ENCODE measurements at regions not wholly inside any gene's neighbourhood (a gene's known extent, or its start where the extent isn't known, plus 50 kb on each side); places are given as distances from the start of the nearest gene placed in this dataset.
"Not testable (repeated sequence)": the region's sequence is repeated elsewhere in the genome, so short reads cannot be mapped to it uniquely, and the experiment has no call there.

DNA sequence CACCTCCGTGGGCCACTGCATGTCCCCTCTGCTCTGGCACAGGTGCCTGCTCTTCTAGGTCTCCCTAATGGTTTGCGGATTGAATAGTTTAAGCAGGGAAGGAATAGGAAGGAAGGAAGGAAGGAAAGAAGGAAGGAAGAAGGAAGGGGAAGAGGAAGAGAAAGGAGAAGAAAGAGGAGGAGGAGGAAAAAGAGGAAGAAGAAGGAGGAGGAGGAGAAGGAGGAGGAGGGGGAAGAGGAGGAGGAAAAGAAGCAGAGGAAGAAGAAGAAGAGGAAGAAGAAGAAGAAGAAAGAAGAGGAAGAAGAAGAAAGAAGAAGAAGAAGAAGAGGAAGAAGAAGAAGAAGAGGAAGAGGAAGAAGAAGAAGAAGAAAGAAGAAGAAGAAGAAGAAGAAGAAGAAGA, 376.8 kb upstream of the PODXL start:
- not testable (repeated sequence) for DNase-seq

DNA sequence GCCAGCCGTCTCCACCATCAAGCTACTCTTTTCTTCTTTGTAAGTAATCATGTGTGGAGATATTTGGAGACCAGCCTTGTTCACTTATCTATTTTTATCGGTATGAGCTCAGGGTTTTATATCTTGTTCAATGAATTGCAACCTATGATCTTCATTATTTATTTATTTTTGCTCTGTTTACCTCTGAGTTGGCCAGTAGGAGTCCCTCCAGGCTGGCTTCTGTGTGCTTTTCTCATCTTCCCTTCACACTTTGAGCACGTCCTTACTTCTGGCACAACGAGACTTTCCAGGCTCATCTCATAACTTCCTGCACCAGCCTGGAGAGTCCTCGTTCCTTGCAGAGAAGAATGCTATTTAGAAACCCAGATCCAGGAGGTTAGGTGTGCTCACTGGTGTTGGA, 375.8 kb upstream of the PODXL start:
- DNase-seq, result no peak

DNA sequence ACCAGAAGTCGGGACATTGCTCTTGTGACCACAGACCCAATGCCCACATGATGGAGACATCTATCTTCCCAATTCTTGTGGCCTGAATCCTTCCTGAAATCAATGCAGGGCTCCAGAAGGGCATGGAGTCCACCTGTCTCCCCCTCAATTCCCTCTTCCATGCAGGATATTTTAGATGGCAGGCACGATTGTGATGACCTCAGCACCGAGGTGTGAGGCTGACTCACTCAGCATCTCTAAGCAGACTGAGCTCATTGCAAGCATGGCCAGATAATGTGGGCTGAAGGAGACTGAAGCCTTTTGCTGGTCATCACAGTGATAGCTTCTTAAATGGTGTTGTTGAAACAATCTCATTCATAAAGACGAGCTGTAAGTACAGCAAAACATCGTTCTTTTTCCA, 374.9 kb upstream of the PODXL start:
- DNase-seq, result no peak

DNA sequence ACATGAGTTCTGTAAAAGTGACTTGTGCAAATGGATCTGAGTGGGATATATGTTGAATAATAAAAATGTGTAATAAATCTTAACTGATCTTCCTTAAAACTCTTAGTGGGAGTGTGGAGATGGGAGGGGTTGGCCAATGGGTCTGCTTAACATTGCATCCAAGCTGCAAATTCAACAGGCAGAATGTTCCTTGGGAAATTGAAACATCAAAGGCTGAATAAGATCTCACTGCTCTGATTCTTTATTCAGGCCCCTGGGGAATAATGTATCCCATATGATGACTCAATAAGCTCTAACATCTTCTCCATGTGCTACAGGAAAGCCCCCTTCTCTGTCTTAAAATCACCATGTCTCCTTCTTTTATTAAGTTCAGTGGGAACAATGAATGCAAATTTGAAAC, 373.2 kb upstream of the PODXL start:
- no peak for DNase-seq

DNA sequence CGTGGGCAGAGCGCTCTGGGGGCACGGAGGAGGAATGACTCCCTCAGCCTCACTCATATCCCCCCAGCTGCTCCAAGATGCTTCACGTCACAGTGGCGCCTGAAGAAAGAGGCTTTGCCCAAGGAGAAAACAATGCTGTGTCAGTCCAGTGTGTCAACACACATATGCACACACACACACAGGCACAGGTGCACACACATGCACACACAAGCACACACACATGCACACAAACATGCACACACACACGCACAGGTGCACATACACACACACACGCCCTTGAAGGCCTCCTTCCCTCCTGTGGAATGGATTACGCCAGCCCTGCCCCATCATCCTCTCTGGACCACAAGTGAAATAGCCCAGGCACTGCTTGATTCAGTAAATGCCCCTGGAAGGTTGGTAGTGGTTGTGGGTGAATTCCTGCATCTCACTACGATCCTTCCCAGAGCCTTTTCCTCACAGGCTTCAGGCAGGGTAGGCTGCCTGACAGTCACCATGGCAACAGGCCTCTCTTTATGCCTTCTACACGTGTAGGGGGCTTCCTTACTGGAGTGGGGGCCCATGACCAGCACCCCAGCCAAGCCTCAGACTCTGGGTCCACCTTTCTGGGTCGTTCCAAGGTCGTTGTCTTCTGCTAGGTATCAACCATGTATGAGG, 371.5 kb upstream of the PODXL start:
- DNase-seq, result no peak

DNA sequence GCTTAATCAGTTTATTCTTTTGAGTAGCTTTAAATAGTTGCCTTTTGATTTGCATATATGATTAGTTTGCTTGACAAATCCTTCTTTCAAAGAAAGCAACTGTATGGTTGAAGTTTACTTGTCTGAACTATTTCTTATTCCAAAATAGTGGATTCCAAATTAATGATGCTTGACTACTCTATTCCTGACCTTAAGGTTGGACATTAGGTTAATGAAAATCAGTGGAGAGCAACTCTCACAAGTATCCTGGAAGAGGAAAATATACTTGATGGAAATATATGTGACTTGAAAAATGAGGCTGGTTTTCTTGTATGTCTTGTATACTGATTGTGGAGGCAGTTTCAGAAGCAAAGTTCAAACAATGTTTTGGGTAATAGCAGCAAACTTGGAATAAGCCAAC, 369.2 kb upstream of the PODXL start:
- DNase-seq, result no peak

DNA sequence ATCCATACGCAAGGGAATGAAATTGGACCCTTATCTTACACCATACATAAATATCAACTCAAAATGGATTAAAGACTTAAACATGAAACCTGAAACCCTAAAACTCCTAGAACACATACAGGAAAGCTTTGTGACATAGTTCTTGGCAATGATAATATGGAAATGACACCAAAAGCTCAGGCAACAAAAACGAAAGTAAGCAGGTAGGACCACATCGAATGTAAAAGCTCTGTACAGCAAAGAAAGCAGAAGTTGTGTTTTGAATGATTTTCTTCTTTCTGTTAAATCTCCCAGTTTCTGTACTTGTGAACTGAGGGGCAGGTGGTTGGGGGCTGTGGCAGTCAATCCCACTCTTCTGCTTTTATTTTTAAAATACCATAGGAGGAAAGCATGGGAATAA, 368.4 kb upstream of the PODXL start:
- no peak for DNase-seq

DNA sequence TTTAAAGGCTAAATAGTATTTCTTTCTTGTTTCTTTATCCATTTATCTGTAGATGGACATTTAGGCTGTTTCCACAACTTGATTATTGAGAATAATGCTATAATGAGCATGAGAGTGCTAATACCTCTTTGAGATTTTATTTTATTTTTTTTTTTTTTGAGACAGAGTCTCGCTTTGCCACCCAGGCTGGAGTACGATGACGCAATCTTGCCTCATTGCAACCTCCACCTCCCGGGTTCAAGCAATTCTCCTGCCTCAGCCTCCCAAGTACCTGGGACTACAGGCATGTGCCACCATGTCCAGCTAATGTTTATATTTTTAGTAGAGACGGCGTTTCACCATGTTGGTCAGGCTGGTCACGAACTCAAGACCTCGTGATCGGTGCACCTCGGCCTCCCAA, 366.5 kb upstream of the PODXL start:
- not testable (repeated sequence) for DNase-seq

DNA sequence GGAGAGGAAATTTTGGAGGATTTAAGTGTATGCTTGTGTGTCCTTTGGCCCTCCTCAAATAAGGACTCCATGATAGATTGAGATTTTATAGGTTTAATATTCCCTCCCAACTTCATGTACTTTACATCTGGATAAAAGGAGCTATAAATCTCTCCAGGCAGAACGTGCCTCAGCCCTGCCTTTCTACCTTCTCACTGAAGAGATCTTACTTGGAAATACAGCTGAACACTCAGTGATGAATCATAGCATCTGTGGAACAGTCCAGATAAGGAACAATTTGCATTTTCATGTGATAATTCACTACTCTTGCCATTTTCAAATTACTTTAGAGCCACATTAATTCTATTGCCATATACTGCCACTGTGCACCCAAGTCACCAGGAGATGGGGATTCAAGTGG, 364.6 kb upstream of the PODXL start:
- DNase-seq, result no peak

DNA sequence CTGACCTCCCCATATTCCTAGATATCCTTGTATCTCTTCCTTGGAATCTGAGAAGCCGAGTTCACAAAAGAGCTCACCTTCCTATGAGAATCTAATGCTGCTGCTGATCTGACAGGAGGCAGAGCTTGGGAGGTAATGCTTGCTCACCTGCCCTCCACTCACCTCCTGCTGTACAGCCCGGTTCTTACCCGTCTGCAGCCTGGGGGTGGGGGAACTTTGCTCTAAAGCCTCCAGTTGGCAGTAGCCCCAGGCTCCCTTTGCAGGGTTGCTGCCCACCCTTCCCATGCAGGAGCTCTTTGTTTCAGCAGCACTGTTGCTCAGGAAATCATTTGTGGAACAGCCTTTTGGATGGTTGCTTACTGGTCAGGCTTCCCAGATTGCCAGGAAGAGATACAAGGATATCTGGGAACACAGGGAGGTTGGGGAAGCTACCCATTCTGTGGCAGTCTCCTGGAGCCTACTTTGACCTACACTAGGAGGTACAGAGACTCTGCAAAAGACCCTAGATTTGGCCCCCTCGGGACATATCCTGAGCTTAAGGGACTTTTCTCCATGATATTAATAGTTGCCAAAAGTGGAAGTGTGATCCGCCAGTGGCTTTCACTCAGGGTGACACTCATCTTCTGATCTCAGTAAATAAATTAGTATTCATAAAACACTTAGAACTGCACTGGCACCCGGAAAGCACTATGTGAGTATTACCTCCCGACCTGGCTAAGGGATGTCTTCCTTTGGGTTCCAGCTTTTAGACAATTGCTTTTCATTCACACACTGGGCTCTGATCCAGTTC, 363.7 kb upstream of the PODXL start:
- DNase-seq, result no peak

DNA sequence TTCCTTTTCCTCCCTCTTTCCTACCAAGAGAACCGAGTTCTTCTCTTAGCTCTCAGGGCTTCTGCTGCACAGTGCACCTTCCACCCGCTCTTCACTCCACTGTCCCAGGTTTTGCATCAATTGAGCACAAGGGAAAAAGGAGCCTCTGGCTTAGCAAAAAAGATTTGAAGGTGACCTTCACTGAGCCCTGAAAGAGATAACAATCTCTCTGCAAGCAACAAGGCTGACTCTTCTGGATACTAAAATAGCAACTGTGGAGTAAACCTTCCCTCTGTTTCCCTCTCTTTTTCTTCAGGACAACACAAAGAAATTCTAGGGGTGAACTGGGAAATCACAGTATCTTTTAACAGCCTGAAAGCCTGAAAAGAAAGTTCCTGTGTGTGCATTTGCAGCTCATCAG, 354.7 kb upstream of the PODXL start:
- DNase-seq, result no peak

DNA sequence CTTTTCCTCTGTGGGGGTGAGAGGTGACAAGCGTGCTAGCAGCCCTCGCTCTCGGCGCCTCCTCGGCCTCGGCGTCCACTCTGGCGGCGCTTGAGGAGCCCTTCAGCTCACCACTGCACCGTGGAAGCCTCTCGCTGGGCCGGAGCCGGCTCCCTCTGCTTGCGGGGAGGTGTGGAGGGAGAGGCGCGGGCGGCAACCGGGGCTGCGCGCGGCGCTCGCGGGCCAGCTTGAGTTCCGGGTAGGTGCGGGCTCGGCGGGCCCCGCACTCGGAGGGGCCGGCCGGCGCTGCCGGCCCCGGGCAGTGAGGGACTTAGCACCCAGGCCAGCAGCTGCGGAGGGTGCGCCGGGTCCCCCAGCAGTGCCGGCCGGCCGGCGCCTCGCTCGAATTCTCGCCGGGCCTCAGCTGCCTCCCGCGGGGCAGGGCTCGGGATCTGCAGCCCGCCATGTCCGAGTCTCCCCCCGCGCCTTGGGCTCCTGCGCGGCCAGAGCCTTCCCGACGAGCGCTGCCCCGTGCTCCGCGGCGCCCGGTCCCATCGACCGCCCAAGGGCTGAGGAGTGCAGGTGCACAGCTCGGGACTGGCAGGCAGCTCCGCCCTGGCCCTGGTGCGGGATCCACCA, 352.8 kb upstream of the PODXL start:
- no peak for DNase-seq

DNA sequence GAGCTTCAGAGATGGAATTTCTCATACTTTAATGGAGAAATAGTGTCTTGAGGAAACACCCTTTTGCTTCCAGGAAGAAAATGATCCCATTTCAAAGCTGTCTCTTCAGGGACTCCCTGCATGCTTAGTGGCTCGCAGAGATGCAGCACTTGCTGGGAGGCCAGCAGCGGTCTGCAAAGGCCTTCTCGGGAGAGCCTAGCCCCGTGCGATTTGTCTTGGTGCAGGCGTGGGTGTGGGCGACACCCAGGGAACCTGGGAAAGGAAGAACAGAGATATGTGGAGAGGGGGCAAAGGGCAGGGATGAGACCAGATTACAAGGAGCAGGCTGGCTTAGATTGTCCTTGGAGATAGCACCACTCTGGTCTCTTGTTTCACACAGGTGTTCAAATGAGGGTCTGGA, 352.3 kb upstream of the PODXL start:
- no peak for DNase-seq

DNA sequence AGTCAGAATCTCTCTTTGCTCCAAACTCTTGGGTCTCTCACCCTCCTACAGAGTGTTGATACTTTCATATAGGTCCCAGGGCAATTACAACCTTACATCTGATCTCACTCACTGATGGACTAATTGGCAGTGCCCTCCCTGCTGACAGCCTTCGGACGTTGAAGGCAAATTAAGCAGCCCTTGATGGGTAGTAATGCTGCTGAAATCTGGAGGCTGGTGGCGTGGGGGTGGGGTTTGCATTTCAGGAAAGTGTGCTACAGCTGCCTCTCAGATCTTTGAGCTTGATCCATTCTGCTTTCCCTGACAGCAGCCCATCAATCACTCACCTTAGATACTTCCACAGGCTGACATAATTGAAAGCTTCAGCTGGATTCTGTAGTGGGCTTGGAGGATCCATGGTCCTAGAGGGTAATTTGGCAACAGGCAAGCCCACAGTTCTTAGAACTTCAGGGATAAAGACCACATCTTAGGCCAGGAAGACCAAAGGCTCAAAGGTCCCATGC, 349.1 kb upstream of the PODXL start:
- no peak for DNase-seq

DNA sequence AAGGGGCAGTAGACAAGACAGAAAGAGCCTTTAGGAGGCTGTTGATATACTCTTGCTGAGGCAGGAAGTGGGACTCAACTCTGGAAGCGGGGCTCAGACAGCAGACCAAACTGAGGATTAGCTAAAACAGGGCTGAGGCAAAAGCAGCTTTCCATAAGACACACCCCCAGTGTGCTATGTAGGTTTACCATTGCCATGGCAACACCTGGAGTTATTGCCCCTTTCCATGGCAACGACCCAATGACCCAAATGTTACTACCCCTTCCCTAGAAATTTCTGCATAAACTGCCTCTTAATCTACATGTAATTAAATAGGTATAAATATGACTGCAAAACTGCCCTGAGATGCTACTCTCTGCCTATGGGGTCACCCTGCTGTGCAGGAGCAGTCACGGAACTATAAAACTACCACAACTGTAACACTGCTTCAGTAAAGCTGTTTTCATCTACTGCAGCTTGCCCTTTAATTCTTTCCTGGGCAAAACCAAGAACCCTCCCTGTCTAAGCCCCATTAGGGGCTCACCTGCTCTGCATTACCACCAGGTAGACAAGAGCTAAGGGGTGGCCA, 348.4 kb upstream of the PODXL start:
- DNase-seq, result no peak

DNA sequence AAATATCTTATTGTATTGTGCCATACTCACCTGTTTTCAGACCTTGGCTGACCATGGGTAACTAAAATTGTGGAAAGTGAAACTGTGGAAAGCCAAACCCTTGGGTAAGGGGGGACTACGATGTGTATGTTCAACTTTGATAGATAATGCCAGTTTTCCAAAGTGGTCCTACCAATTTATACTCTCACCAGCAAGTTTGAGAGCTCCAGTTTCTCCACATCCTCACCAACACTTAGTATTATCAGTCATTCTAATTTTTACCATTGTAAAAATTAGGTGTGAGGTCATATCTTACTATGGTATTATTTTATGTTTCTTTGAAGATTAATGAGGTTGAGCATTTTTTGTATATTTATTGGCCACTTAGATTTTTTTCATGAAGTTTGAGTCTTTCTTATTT, 346.9 kb upstream of the PODXL start:
- DNase-seq, result no peak

DNA sequence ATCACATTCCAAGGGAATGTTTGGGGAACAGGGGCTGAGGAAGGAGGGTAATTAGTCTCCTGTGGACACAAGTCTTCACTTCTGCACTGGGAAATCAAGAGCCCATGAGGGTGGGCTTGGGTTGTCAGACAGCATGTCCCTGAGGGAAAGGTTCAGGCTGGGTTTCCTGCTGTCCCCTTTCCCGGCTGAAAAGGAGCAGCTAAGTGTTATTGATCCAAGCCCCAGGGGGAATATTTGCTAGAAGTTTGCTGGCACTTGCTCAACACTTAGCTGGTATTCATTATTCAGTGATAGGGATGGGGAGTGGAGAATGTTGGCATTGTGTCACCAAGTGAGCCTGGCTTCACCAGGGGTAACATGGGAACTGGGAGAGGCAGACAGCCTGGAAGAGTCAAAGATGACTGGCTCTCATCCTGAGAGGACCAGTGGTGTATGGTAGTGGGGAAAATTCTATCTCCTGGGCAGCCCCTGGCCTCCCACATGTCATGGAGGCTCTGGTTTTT, 344.4 kb upstream of the PODXL start:
- no peak for DNase-seq

DNA sequence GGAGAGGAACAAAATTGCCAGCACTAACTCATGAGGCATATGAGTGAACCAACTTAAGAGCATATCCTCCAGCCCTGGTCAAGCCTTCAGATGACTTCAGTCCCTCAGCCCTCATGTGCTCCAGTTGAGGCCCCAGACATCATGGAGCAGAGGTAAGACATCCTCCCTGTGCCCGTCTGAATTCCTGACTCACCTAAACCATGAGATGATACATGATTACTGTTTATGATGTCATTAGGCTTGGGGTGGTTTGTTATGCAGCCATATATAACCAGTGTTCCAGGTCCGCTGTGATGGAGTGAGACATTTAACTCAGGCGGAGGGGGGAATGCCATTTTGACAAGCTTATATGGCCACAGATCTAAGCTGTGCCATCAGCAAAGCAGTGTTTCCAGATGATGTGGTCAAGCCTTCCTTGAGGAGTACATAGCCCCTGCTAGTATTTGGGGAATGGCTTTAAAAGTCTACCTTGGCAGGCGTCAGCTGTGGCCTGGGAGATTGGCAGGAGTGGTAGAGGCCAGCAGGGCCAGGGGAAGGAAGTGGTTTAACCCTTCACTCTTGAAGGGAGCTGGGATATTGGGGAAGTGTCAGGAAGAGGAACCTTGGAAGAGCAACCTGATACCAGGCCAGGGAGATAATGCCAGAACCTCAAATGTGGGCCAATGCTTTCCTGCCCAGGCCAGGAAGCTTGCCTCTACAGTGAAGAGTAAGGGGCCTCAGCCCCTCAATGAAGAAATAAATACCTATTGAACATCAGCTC, 343.0 kb upstream of the PODXL start:
- no peak for DNase-seq

DNA sequence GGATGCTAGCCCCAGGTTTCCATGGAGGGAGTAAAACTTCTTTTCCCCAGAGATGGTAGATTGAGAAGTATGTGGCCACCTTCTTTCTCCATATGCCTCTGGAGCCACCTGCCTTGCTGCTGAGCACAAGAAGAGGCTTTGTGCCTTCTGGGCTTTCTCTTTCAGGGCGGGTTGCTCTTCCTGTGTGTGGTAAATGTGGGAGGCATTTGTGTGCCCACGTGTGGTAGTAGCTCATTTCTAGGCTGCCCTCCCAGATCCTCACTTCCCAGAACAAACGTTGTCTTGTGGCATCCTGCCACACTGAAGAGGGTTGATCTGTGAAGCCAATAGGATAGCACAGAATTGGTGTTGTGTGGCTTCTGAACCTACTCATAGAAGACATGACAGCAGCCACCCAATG, 342.0 kb upstream of the PODXL start:
- no peak for DNase-seq

DNA sequence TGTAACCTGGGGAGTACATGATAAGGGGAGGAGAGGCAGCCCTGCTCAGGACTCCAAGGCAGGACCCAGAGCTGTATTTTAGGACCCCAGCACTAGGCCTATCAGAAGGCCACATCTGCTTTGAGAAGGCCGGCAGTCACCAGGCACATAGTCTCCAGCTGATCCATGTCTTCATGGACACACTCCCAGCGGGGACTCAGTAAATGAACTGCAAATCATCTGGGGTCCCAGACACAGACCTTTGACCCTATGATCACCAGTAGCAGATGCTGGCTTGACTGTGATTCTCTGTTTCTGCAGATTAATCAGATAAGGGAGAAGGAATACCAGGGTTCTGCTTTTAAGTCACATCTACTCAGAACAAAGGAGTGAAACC, 341.4 kb upstream of the PODXL start:
- DNase-seq, result no peak

DNA sequence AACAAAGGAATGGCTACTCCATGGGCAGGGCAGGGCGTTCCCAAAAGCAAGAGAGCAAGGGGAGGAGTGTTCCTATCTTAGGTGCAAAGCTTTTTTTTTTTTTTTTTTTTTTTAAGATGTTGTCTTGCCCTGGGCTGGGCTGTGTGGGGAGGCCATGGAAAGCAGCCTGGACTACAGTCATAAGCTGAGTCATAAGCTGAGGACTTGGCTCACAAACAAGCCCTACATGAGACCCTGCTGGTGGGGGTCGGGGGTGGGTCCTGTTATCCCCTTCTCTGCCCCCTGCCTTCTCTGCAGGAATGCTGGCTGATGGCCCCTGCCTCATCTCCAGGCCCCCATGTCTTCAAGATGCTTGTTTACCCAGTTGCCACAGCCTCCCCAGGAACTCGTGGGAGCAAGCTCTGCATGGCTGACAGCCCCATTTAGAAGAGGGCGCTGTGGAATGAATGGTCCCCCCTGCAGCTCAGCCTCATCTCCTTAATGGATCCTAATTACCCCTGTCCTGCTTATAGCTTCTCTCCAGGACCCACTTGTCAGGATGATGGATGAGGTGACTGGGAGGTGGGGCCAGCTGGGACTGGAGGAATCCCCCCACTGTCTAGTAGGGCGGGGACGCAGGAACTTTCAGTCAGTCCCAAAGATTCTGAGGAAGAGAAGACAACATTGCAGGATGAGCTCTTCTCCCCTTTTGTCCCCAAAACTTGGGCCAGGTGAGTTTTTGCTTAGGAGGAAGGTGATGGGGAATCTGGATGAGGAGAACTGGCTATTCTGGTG, 340.8 kb upstream of the PODXL start:
- no peak for DNase-seq

All from NCI-H748 treated with DMSO at 0.1 percent for 48 hours (cell line).